ENCODE measurements at regions not wholly inside any gene's neighbourhood (a gene's known extent, or its start where the extent isn't known, plus 50 kb on each side); places are given as distances from the start of the nearest gene placed in this dataset.

DNA sequence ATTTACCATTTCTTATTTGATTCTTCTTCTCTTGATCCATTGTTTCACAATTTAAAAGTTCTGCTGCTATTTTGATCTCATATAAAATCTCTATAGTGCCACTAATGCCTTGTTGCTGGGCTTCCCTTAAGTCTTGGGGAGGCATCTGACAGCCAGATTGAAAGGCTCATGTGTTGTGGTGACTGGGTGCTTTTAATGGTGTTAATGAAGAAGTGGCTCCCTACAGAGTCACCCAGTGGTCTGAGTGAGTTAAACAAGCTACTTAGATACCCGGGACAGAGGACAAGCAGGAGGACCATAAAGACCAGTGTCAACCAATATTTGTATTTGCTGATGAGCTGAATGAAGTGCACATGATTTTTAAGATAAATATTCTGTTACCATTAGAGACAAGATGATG lies 176.4 kb upstream of the HABP2 start:
- no peak for DNase-seq

DNA sequence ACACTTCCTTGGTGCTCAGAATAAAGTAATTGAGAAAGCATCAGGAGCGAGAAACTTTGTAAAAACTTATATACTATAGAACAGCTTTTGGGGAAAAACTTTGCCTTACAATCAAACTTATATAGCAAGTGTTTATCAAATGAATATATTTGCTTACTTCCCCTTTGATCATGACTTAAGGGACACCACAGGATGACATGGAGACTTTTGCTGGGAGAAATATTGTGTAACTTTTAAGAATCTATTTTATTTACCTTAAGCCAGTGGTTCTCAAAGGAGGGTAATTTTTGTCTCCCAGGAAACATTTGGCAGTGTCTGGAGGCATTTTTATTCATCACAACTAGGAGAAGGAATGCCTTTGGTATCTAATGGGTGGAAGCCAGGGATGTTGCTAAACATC lies 173.8 kb upstream of the HABP2 start:
- no peak for DNase-seq

DNA sequence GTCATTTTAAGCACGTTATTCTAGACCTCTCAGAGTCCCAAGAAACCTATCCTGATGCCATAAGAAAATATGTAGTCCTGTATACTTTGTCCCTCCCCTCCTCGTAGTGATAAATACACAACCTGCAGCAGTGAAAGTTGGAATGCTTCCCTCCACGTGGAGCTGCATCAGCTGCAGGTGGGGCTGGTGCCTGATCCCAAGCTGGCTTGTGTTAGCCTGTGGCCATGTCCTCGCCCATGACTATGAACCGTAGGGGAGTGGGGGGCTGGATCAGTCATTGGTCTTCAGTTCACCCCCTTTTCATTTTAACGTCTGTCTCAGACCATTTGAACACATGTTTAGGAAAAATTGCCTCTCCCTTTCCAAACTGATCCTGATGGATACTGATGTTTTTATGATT lies 171.4 kb upstream of the HABP2 start:
- DNase-seq: no peak

DNA sequence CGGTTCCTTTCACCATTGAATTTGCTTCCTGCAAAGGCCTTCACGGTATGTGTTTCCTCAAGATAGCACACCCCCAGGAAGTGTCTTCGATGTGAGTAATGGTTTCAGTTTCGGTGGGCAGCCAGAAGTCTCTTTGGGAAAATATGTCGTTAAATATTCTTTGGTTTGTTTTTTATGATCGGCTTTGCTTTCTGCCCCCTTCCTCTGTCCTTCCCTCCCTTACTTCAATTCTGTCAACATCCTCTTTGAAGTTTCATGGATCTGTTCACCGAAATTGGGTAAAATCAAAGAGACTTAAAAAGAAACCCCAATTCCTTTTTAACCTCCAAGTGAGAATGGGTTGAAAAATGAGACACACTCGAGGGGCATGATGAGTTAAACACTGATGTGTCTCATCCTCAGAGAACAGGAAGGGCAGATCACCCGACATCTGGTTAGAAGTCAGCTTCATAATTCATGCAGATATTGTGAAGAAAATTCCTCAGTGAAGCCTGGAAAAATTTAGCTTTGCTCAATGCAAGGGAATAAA lies 170.8 kb upstream of the HABP2 start:
- no peak for DNase-seq

GRCh38 chr10:113382691-113383090 lies 170.2 kb upstream of the HABP2 start:
- no peak for DNase-seq

- no peak for DNase-seq
Observed at GRCh38 chr10:113384181-113384580, 168.7 kb upstream of the HABP2 start.

GRCh38 chr10:113385021-113385999 lies 167.5 kb upstream of the HABP2 start:
- peak; percentile 49 for DNase-seq

DNA sequence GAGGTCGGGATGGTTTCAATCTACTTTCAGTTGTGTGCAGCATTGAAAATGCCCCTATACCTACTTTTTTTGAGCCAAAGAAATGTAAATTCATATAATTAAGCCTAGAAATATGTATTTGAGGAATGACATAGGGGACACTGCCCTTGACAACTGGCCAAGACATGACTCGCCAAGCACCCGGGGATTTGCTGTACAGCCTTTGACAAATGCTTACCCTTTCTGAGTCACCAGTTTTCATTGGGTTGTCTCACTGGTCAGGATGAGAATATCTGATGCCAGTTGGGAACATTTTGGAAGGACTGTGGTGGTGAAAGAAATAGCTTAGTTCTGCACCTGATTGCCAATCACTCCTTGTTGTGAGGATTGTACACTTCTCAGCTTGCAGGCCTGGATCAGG lies 166.8 kb upstream of the HABP2 start:
- DNase-seq: no peak

DNA sequence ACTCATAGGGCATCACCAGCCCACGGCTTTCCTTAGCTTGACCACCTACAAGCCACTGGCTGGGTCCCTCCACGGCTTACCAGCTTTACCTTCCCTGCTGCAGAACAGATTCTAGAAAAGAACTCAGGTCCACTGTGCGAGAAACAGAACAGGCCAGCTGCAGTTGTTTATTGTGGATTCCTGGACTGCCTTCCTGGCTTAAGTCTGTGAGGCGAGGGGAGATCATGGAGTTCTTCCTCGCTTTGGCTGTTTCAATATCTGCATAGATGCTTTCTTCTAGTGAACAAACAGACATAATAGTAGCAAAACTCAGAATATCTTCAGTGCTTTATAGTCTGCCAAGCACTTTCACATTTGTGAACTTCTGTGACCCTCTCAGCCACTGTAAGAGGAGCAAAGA lies 162.9 kb upstream of the HABP2 start:
- DNase-seq: no peak

DNA sequence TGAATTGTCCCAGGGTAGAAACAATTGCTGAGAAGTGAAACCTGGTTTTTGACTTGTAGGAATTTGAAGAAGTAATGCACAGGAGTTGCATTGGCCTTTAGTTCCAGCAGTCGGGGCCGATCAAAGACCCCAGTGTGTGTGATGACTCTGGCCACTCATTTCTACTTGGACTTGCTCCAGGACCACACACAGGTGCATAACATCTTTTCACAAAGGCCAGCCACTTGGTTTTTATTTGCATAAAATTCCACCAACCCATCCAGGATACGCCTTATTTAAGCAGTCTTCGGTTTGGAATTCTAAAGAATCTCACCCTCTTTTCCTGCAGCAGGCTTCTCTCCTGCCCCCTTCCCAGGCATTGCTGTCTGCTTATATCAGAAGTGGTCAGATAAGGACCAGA lies 162.0 kb upstream of the HABP2 start:
- DNase-seq: no peak

GRCh38 chr10:113397047-113397446 lies 155.8 kb upstream of the HABP2 start:
- DNase-seq: no peak

- DNase-seq: no peak
Observed at GRCh38 chr10:113399065-113399464, 153.8 kb upstream of the HABP2 start.

DNA sequence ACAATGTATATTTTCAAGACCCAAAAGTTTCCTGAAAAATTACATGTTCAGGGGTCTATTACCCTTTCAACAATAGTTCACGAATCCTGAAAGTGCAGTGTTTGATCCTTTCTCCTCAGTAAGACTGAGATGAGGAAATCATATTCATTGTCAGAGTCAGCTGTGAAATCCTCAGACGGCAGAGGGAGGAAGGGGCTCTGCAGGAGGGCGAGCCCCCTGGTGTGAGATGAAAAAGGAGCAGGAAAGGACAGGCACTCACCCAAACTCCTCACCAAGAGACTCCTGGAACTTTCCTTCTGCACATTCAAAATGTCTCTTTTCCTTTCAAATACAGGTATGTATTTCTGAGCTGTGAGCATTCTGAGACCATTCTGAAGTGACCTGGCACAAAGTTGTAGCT lies 150.3 kb upstream of the HABP2 start:
- DNase-seq: no peak

- no peak for DNase-seq
Observed at GRCh38 chr10:113407218-113407617, 145.6 kb upstream of the HABP2 start.

- DNase-seq: no peak
Observed at GRCh38 chr10:113409175-113409574, 143.7 kb upstream of the HABP2 start.

- no peak for DNase-seq
Observed at GRCh38 chr10:113410618-113411017, 142.2 kb upstream of the HABP2 start.

DNA sequence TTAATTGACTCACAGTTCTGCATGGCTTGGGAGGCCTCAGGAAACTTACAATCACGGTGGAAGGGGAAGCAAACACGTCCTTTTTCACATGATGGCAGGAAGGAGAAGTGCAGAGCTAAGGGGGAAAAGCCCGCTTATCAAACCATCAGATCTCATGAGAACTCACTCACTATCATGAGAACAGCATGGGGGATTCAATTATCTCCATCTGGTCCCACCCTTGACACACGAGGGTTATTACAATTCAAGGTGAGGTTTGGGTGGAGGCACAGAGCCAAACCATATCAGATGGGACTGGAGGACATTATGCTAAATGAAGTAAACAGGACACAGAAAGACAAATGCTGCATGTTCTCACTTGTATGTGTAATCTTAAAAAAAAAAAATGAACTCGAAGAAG lies 141.4 kb upstream of the HABP2 start:
- no peak for DNase-seq

GRCh38 chr10:113412161-113412560 lies 140.7 kb upstream of the HABP2 start:
- DNase-seq: no peak

- no peak for DNase-seq
Observed at GRCh38 chr10:113414543-113414942, 138.3 kb upstream of the HABP2 start.

GRCh38 chr10:113415246-113415645 lies 137.6 kb upstream of the HABP2 start:
- DNase-seq: no peak

- DNase-seq: no peak
Observed at GRCh38 chr10:113420057-113420732, 132.7 kb upstream of the HABP2 start.

DNA sequence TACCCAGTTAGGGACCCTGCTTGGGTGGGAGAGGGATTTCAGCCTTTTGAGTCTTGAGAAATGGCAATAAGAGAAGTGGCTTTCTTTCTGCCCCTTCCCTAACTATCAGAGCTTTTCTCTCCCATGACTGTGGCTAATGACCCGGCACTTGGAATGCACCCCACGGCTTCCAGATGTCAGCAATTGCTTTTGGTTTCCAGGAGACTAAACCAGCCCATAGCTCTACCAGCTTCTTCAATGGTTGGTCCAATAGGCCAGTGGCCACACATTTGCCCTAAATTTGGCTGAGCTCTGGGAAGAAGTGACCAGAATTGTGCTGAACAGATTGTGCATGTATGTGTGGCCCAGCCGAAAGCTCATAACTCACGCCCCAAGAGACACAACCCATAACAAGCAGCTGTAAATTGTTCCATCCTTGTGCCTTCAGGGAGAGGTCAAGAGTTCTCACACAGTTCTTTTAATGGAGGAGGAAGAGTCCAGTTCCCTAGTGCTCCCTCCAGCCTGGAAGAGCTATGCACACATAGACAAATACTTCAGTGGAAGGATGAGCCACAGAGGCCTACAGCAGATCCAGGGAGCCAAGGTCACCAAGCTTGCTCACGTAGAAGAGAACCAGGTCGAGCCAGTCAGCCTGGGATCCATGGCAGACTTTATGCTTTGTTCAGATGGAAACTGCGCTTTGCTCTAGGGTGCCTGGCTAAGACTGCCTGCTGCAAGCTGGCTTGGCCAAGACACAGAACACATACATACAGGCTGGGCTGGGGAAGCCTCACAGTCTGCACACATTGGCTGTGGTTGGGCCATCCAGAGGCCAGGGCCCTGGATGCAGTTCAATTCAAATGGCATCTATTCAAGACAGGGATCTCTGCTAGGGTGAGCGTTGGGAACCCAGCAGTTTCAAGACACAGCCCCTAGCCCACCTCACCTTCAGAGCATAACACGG lies 131.8 kb upstream of the HABP2 start:
- no peak for DNase-seq

- no peak for DNase-seq
Observed at GRCh38 chr10:113422371-113422770, 130.5 kb upstream of the HABP2 start.

Data from activated naive CD4-positive, alpha-beta T cell treated with anti-CD3 and anti-CD28 coated beads, Interleukin-2, amount 50 U/mL, for 16 hours (primary cell).